Kidney (tissue), 13 donors: ENCODE measurements at regions not wholly inside any gene's neighbourhood (a gene's known extent, or its start where the extent isn't known, plus 50 kb on each side); places are given as distances from the start of the nearest gene placed in this dataset.

Experiments
- DNase-seq, 5 donors: peaks; one replicate each; pipeline ENCODE4 v3.0.0-alpha.2; 2013 to 2020
- FAIRE-seq: peaks from 2 replicates; lab custom pipeline; 2012; peaks lifted over from hg19 to GRCh38; lab: Jason Lieb, UNC
- H3K27ac ChIP-seq, 2 donors: one replicate each; pipeline ENCODE4 v1.7.0; 2013; ENCODE audit warnings: low read depth in 2 of 2, low read length in 2 of 2, inconsistent platforms in 1 of 2
- H3K27me3 ChIP-seq: one replicate; pipeline ENCODE4 v1.7.1; 2013; ENCODE audit warnings: low read length, inconsistent platforms; ENCODE audit not compliant: control insufficient read depth, insufficient read depth
- H3K36me3 ChIP-seq, 3 donors: one replicate each; pipeline versions ENCODE4 v1.7.0 to v1.7.1; 2013; ENCODE audit warnings: low read length in 3 of 3, control low read depth in 1 of 3, inconsistent platforms in 1 of 3; ENCODE audit not compliant: insufficient read depth in 3 of 3, control insufficient read depth in 2 of 3
- H3K4me1 ChIP-seq, 3 donors: one replicate each; pipeline versions ENCODE4 v1.7.0 to v1.7.1; 2013; ENCODE audit warnings: low read length in 3 of 3, inconsistent platforms in 1 of 3, low read depth in 1 of 3; ENCODE audit not compliant: control insufficient read depth in 2 of 3, insufficient read depth in 2 of 3
- H3K4me3 ChIP-seq, 3 donors: one replicate each; pipeline versions ENCODE4 v1.7.0 to v1.8.1; 2013; ENCODE audit warnings: low read length in 3 of 3, control low read depth in 1 of 3, inconsistent platforms in 1 of 3
- H3K9ac ChIP-seq, 3 donors: one replicate each; pipeline versions ENCODE4 v1.7.0 to v1.7.1; 2013; ENCODE audit warnings: low read length in 3 of 3, control low read depth in 1 of 3, inconsistent platforms in 1 of 3
- H3K9me3 ChIP-seq, 3 donors: one replicate each; pipeline versions ENCODE4 v1.7.0 to v1.7.1; 2013; ENCODE audit warnings: low read length in 3 of 3, control low read depth in 1 of 3, inconsistent platforms in 1 of 3; ENCODE audit not compliant: control insufficient read depth in 2 of 3, insufficient read depth in 1 of 3
- intact Hi-C: fragments of 100-400 bp; cut with DNase I; formaldehyde crosslinking; loops from one replicate; pipeline ENCODE4 v1.11.1; 2022
- TF ChIP-seq, protein P1 (sequence below): IDR thresholded peaks from 3 replicates; pipeline ENCODE4 v1.5.1; 2012; ENCODE audit warnings: mild to moderate bottlenecking, moderate library complexity, borderline replicate concordance; ENCODE audit not compliant: insufficient read depth; ENCODE audit errors: extremely low read depth
- donor health status: control.
- donor health status: control.
- donor health status: control.
- donor health status: control.
- donor health status: control.
- donor health status: DM: yes; HTN: yes; CAD: no.
- donor health status: Normal renal cell carcinoma (clear cell type).

DNA sequence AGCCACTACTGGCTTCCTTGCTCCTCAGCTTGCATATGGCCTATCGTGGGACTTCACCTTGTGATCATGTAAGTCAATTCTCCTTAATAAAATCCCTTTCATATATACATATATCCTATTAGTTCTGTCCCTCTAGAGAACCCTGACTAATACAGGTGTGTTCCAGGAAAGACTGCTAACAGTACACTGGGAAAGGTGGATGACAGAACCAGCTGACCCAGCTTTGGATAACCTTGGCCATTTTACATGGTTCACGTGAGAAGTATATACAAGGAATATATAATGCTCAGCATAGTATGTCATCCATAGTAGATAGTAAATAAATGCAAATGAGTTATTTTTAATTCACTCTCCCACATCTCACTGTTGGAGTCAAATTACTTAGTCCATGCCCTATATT, 1003.5 kb downstream of the SORCS3 start:
- no peak for FAIRE-seq
- H3K4me3 ChIP-seq = no peak overlapping the region

DNA sequence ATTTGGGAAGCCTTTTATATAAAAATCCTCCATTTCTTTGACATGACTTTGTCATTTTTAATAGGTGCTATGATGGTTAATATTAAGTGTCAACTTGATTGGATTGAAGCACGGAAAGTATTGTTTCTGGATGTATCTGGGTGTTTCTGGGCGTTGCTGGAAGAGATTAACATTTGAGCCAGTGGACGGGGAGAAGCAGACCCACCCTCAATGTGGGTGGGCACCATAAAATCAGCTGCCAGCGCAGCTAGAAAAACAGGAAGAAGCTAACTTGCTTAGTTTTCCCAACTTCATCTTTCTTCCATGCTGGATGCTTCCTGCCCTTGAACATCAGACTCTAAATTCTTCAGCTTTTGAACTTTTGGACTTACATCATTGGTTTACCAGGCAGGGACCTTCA, 1003.0 kb downstream of the SORCS3 start:
- Histone ChIP-seq H3K4me3 (no peak overlapping the region), H3K9me3 (no peaks in the 10 kb centered on the region), H3K27me3 (no peaks in the 10 kb centered on the region), H3K9ac (no peak overlapping the region), H3K4me1 (no peaks in the 10 kb centered on the region), H3K27ac (no peak overlapping the region), H3K36me3 (no peaks in the 10 kb centered on the region)
- no peak for FAIRE-seq
- DNase-seq = peak in 1 of 5 donors; percentile 36
- TF ChIP-seq, protein P1, sequence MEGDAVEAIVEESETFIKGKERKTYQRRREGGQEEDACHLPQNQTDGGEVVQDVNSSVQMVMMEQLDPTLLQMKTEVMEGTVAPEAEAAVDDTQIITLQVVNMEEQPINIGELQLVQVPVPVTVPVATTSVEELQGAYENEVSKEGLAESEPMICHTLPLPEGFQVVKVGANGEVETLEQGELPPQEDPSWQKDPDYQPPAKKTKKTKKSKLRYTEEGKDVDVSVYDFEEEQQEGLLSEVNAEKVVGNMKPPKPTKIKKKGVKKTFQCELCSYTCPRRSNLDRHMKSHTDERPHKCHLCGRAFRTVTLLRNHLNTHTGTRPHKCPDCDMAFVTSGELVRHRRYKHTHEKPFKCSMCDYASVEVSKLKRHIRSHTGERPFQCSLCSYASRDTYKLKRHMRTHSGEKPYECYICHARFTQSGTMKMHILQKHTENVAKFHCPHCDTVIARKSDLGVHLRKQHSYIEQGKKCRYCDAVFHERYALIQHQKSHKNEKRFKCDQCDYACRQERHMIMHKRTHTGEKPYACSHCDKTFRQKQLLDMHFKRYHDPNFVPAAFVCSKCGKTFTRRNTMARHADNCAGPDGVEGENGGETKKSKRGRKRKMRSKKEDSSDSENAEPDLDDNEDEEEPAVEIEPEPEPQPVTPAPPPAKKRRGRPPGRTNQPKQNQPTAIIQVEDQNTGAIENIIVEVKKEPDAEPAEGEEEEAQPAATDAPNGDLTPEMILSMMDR = no peak
- intact Hi-C loops = no loop called here

More for the DNA sequence above, 1003.5 kb downstream of the SORCS3 start:
- H3K9ac ChIP-seq = no peak overlapping the region
- H3K27ac ChIP-seq = no peak overlapping the region
- TF ChIP-seq, protein P1 = no peak
- no peaks in the 10 kb centered on the region for H3K4me1 ChIP-seq
- intact Hi-C loops = no loop called here
- no peaks in the 10 kb centered on the region for H3K36me3 ChIP-seq
- H3K27me3 ChIP-seq = no peaks in the 10 kb centered on the region
- no peak for DNase-seq
- H3K9me3 ChIP-seq = no peaks in the 10 kb centered on the region

DNA sequence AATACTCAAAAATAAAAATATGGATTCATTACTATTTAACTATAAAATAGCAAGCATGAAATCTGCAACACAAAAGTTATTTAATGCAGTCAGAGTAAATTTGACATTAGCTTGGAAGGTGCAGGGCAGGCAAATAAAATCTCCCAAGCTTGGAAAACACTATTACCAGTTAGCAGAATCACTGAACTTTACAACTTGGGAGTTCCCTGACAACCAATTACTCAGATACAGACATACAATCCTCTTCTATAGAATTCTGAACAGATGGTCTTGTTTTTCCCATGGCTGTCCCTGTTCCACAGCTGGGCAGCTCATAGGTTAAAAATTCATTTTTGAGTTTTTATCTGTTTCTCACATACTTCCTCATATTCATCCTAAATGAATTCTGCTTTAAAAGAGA, 1002.6 kb downstream of the SORCS3 start:
- H3K4me1 ChIP-seq = no peaks in the 10 kb centered on the region
- no peaks in the 10 kb centered on the region for H3K9me3 ChIP-seq
- H3K27me3 ChIP-seq = no peaks in the 10 kb centered on the region
- H3K4me3 ChIP-seq = no peak overlapping the region
- intact Hi-C loops = no loop called here
- no peak for FAIRE-seq
- peak in 2 of 5 donors; percentile 49 to 52 for DNase-seq
- no peak overlapping the region for H3K9ac ChIP-seq
- TF ChIP-seq, protein P1 = no peak
- H3K27ac ChIP-seq = no peak overlapping the region
- H3K36me3 ChIP-seq = no peaks in the 10 kb centered on the region

DNA sequence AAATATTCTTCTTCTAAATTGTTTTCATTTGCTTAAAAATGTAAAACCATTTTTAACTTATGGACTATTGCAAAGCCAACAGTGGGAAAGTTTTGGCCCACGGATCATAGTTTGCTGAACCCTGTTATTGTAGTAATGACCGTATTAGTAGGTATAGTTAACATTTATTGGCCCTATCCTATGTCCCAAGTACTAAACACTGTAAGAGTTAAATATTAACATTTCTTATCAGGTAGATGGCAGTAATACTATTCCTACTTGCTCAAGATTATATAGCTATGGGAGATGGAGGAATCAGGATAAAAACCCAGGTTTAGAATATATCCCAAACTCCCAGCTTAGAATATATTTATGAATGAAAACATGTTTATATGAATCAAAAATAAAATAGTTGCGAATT, 993.2 kb downstream of the SORCS3 start:
- no peak overlapping the region for H3K9ac ChIP-seq
- FAIRE-seq (no peak), DNase-seq (no peak)
- H3K27ac ChIP-seq = no peak overlapping the region
- no peaks in the 10 kb centered on the region for H3K27me3 ChIP-seq
- TF ChIP-seq, protein P1 = no peak
- H3K9me3 ChIP-seq = no peaks in the 10 kb centered on the region
- H3K4me3 ChIP-seq = no peak overlapping the region
- intact Hi-C loops = no loop called here
- no peaks in the 10 kb centered on the region for H3K4me1 ChIP-seq
- no peaks in the 10 kb centered on the region for H3K36me3 ChIP-seq
